Caki2 (cell line): ENCODE measurements at regions not wholly inside any gene's neighbourhood (a gene's known extent, or its start where the extent isn't known, plus 50 kb on each side); places are given as distances from the start of the nearest gene placed in this dataset.
"Not testable (repeated sequence)": the region's sequence is repeated elsewhere in the genome, so short reads cannot be mapped to it uniquely, and the experiment has no call there.

Source experiments
- DNase-seq: peaks from one replicate; pipeline ENCODE4 v3.0.0-alpha.2; 2015; ENCODE audit warnings: low read depth
- in situ Hi-C: cut with HindIII; loops from 2 replicates; pipeline ENCODE4 v1.10.0; 2016; ENCODE audit warnings: low sequenced_read_pairs, low pct_unique_long_range_greater_than_20kb, mixed read lengths

DNA sequence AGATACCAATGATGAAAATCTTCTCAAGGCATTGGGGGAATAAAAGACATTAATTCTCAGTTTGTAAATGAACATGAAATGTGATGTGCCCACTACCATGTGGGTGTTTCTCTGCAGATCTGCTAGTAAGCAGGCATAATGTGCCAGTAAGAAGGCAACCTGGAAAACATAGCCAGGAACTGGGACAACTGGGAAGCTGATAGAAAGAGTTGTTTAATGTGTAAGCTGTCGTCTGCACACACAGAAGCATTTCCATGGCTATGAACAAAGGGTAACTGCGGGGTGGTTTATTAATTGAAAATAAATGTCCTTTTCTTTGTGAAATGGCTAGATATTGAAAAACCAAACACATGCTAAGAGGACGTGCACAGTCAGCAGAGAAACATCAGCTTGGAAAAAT lies 52.0 kb downstream of the ZC3H11B start:
- no peak for DNase-seq
- in situ Hi-C loops, result no loop called here

DNA sequence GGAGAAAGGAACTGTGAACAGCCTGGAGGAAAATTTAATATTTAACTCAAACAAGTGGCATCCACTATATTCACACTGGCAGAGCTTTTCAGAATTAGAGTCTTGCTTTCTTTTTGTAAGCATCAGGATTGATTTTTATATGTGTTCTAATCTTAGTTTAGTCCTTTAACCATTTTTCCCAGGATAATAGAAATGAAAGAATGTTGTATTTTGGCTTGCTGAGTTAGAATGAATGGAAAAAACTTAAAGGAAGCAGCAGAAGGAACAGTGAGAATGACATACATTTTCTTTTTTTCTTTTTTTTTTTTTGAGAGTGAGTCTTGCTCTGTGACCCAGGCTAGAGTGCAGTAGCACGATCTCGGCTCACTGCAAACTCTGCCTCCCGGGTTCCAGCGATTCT lies 53.0 kb downstream of the ZC3H11B start:
- in situ Hi-C loops, result no loop called here
- no peak for DNase-seq

DNA sequence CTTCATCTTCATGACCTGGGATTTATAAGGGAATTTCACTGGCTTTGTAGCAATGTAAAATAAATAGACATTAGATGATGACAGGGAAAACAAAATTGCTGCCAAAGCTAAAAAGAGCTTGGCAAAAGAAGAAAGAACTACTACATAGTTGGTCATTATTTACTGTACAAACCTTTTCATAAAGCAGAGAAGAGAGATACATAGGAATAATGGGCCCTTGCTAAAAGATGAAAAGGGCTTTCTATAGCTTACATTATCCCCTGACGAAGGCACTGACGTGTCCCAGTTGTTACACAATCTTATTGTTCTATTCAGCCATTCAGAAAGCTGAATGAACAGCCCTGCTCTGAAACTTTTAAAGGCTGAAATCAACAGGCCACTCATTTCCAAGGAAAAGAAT lies 57.1 kb downstream of the ZC3H11B start:
- in situ Hi-C loops, result no loop called here

DNA sequence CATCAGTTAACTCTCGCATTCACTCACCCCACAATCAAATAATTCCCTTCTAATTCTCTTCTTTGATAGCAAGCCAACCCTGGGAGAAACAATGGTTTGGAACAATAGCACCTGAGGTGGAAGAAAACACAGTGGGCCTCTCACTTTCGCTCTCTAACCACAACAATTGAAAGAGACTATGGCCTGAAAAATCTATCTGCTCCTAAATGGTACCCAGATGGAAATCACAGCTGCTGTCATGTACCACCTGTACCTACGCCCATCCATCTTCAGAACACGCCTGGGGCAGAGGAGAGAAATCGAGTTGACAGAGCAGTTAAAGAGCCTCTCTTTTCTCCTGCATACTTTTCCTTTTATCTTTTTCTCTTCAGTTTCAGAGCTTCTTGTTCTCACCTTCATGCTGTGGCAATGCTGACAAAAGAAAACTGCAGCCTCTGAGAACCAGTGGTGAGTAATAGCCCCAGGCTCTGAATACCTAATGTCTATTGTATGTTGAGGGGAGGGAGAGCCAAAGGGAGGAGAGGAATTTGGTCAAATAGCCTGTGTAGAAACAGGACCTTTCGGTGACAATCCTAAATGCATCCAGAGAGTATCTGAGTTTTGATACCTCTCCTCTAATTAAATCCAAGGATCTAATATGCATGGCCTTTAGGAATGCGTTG lies 57.7 kb downstream of the ZC3H11B start:
- no peak for DNase-seq

More for the DNA sequence above, 57.1 kb downstream of the ZC3H11B start:
- no peak for DNase-seq

DNA sequence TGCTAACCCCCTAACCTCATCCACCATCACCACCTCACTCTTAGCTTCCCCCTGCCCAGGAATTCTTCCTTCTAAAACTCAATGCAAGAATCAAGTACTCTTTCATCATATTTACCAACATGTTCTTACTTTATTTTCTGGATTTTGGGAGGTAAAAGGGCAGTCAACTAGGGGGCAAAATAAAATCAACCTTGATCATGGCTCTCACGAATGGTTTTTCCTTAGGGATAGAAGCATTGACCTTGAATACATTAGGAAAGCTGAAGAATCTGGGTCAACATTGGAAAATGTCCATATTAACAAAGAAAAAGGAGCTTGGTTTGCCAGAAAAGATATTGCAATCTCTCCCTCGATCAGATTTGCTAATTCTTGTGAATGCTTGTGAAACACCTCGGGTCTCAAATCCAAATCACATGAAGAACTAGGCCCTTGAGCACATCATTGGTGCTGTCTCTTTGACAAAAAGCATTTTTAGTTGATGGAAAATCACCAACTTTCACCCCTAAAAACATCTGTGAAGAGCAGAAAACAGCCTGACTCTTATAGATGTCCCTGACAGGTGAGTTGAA lies 58.9 kb downstream of the ZC3H11B start:
- DNase-seq, result no peak
- in situ Hi-C loops, result no loop called here

More for the DNA sequence above, 57.7 kb downstream of the ZC3H11B start:
- in situ Hi-C loops, result no loop called here

DNA sequence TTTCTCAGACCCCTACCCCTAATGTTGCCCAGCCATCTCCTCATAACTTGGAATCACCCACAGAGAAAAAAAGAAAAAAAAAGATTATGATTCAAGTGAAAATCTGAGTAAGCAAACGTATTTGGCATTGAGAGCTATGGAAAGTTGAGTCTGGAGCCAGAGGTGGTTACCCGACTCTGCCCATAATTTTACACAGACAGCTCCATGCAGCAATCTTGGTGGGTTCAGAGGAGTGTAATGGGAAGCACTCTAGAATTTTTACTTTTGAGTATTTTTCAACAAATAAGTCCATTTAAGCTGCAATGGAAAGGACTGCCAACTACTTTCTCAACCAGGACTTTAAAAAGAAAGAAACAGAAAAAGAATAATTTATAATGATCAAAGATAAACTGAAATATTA lies 62.7 kb downstream of the ZC3H11B start:
- DNase-seq, result no peak
- in situ Hi-C loops, result no loop called here

DNA sequence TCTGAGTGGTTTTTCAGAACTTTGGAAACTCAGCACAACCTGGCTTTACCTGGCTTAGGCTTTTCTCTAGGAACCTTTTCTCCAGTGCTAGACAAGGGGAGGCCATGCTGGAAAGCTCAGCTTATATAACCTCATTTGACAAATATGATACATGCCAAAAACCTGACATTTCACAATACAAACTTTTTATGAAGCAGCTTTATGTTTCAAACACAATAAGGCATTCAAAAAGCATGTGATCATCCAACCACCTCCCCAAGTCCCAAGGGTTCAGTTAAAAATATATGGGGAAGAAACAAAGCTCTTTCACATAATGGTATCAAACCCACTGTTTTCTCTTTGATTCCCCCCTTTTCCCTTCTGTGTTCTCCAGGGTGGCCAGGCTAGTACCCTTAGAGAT lies 63.7 kb downstream of the ZC3H11B start:
- in situ Hi-C loops, result no loop called here
- no peak for DNase-seq

DNA sequence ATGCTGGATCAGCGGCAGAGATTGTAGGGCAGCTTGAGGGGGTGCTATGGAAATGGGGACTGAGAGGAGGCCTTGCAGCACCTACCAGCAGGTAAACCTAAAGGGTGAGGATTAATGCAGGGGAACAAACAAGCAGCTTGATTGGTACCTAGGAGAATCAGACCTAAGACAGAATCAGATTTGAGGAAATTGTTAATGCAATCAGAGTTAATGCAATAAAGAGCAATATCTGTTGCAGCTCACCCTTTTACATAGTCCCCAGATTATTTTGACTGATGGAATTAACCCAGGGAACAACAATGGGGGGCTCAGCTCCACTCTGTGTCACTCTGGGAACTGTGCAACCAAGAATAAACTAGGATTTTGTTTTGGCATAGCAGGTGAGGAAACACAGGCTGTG lies 64.5 kb downstream of the ZC3H11B start:
- no peak for DNase-seq
- in situ Hi-C loops, result no loop called here

DNA sequence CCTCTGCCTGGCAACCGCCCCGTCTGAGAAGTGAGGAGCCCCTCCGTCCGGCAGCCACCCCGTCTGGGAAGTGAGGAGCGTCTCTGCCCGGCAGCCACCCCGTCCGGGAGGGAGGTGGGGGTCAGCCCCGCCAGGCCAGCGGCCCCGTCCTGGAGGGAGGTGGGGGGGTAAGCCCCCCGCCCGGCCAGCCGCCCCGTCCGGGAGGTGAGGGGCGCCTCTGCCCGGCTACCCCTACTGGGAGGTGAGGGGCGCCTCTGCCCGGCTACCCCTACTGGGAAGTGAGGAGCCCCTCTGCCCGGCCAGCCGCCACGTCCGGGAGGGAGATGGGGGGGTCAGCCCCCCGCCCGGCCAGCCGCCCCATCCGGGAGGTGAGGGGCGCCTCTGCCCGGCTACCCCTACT lies 67.1 kb downstream of the ZC3H11B start:
- in situ Hi-C loops, DNase-seq: not testable (repeated sequence)

DNA sequence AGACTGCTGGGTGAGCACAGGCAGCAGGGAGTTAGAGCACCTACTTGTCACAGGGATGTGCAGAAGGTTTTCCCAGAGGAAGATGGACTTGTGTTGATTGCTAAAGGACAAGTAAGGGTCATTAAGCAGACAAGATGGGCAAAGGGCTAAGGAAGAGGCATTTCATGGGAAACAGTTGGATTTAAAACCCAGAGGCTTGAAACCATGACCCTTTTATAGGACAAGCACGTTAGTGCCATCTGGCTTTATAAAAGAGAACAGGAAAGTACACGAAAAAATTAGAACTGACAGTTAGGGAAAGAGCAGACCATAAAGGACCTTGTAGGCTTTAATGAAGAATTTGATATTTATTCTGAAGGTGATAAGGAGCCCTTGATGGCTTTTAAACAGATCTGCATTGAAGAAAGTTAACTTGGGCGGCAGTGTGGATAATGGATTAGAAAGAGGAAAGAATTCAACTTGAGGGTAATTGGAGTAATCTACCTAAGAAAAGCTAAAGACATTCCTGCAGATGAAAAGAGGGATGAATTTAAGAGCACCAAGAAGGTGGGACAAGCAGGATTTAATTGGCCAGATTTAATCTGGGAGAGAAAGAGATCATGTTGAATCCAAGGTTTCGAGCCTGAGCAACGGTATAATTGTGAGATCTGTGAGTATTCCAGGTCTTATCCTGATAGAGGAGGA lies 68.6 kb downstream of the ZC3H11B start:
- no peak for DNase-seq
- in situ Hi-C loops, result no loop called here

DNA sequence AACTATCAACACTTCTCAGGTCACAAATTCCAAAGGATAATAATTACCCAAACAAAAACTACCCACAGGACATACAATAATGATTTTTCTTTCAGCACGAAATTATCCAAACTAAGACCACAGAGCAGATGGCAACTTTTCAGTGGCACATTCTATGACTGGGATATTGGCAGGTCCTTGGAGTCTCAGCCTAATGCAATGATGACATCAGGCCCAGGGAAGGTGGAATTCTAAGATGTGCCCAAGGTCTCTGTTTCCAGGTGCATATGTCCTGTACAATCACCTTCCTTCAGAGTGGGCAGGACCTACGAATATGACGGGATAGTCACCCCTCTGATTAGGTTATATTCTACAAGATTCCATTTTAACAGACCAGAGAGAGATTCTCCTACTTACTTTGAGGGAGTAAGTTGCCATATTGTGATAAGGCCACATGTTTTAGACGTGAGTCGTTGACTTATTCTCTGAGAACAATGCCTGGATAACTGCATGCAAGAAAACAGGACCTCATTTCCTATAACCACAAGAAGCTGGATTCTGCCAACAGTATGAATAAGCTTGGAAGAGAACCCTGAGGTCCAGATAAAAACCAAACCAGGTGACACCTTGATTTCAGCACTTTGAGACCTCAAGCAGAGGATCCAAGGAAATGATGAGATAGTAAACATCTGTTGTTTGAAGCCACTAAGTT lies 69.9 kb downstream of the ZC3H11B start:
- no peak for DNase-seq
- in situ Hi-C loops, result no loop called here

DNA sequence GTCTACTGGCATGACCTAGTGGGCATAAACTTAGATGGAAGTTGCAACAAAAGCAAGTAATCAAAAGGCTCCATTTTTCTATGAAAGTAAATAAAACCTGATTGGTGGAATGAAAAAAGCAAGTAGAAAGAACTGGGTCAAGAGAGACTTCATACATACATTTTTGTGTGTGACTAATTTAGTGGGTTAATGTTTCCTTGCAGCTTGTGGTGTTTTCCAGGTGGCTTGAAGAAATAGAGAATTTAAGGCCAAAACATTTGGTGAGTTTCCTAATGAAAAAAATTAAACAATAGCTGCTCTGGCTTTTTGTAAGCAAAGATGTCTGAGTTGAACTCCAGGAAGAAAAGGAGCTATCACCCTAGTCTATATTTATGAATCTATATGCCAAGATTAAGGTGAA lies 71.0 kb downstream of the ZC3H11B start:
- in situ Hi-C loops, result no loop called here
- no peak for DNase-seq

DNA sequence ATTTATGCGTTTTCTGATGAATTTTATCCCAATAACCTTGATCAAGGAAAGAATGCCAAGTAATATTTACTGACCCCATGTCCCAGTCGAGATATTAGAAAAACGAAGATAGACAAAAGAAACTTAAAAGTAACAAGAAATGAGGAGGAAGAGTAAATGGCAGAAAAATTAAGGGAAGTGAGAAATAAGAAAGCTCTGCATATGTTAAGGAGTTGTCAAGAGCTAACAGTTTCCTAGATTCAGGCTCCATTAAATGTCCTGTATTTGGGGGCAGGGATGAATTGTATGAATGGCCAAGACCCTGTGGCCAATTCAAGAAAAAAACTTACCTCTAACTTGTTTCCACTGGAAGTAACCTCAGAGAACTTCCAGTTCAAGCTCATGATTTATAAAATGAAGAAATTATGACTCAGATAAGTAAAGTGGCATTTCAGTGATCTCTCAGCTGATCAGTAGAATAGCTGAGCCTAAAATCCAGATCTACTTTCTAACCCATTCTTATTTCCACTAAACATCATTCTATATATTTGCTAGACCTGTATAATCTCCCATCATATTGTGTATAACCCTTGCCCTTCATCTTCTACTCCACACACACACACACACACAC lies 73.2 kb downstream of the ZC3H11B start:
- in situ Hi-C loops, result no loop called here
- no peak for DNase-seq

DNA sequence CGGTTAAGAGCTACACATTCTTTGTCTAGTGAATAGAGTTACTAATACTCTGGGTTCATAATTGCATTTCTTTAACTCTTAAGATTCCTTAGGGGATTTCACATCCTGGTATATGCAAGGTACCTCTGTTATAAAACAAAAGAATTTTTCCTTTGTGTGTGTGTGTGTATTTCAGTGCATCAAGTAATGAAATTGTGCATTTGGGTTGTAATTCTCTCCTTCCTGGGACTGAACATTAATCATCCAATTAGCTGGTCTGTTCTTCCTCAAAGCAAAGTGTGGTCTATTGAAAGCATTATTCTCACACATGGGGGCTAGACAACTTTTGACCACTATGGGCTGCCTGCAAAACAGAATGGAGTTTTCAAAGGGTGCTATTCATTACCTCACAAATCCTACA lies 74.0 kb downstream of the ZC3H11B start:
- in situ Hi-C loops, result no loop called here
- DNase-seq, result no peak

DNA sequence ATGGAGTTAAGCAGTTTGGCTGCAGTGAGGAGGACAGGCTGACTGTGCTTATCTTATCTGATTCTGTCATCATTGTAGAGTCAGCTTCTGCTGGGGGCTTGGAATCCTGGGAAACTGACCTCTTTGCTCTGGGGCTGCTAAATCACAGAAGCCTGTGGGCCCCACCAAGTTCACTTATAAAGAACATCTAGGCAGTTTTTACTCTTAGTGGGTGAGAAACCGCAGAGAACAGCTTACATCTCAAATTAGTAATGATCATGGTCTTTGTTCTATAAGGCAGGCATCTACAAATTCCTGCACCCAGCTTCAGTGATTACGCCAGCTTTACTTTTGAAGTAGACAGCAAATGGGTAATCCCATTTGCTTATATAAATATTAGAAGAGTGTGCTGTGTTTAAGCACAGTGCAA lies 75.7 kb downstream of the ZC3H11B start:
- no peak for DNase-seq
- in situ Hi-C loops, result no loop called here

DNA sequence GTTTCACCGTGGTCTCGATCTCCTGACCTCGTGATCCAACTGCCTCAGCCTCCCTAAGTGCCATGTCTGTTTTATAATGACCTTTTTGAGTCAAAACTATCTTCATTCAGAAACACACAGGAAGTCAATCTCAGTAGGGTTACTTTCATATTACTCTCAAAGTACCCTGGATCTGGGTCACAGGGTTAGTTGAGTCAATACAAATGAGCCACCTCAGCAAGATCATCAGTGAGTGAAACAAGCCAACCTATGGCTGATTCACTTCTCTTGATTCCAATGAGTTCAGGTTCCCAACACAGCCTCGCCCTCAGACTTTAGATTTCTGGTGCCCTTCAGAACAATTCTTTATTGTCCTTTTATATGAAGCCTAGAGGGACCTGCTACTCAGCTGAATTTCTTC lies 76.9 kb downstream of the ZC3H11B start:
- no peak for DNase-seq
- in situ Hi-C loops, result no loop called here

DNA sequence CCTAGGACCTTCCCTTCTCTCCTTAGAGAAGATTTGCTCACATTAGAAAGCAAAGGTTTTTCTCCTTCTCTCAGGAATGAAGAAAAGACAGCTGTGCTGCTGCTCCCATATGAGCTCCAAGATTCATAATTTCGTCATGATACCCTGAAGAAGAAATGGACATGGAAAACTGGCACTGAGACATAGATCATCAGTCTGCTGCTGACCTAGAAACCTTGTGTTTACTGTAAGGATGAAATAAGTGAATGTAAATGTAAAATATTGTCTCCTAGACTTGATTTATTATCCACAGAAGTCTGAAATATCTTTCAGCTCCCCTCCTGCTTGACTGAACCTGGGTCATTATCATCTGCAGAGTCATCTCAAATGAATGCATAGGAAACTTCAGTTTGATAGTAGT lies 77.9 kb downstream of the ZC3H11B start:
- in situ Hi-C loops, result no loop called here
- DNase-seq, result no peak

DNA sequence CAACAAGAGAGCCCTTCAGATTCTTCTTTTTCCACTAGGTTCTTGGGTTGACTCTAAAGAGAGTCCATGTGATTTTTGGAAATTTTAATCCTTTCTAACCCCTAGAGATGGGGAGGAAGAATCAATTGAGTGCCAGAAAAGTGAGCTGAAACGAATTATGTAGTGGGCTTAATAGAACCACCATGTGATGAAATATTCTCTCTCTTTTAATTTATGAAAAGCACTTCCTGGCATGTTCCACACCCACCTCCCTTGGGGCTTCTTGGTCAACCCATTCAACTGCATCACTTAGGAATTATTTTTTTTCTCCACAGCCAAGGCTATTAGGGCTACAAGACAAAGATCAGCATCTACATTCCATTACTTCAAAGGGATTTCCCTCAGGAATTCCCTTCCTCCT lies 79.6 kb downstream of the ZC3H11B start:
- DNase-seq, result no peak
- in situ Hi-C loops, result no loop called here

DNA sequence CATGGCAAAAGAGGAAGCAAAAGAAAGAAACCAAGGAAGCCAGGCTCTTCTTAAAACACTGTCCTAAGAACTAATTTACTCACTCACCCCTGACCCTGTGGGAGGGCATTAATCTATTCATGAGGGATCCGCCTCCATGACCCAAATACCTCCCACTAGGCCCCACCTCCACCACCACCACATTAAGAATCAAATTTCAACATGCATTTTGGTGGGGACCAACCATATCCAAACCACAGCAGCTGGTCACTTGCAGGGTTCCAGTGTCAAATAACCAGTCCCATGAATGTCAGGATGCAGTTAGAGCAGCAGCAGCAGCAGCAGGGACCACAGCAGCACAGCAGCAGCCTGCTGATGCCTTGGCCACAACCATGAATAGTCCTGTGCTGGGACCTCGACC lies 83.8 kb downstream of the ZC3H11B start:
- no peak for DNase-seq
- in situ Hi-C loops, result no loop called here
